ENCODE measurements at regions not wholly inside any gene's neighbourhood (a gene's known extent, or its start where the extent isn't known, plus 50 kb on each side); places are given as distances from the start of the nearest gene placed in this dataset.

DNA sequence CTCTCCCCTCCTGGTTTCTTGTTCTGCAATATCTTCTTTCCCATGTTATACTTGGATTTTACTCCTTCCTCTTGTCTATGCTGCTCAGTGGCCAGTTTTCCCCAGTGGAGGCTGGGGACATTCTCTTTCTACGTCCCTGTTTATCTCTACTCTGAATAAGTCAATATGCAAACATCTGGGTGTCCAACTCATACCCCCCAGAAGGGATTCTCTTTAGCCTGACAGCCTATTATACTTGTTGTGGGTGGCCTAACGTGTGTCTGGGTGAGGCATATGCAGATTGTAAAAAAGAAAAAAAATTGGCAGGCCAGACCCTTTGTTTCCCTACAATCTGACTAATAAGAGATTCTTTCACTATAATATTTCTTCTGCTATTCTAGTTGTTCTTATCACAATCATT is 134.2 kb upstream of the MAF start:
- no peak overlapping the region for H3K27ac Mint-ChIP-seq

More for the DNA sequence above, 134.2 kb upstream of the MAF start:
- no peak overlapping the region for H3K9ac ChIP-seq (ENCODE audit: extremely low read depth, insufficient read length, low read length)
- H3K9me3 ChIP-seq (ENCODE audit: control insufficient read depth, low read depth, low read length) = no peaks in the 10 kb centered on the region
- WGBS (ENCODE audit: extremely low coverage, insufficient read length, low lambda C conversion rate) = no CpG with 5 or more reads among the region's 2 CpGs
- TF ChIP-seq, protein P1, sequence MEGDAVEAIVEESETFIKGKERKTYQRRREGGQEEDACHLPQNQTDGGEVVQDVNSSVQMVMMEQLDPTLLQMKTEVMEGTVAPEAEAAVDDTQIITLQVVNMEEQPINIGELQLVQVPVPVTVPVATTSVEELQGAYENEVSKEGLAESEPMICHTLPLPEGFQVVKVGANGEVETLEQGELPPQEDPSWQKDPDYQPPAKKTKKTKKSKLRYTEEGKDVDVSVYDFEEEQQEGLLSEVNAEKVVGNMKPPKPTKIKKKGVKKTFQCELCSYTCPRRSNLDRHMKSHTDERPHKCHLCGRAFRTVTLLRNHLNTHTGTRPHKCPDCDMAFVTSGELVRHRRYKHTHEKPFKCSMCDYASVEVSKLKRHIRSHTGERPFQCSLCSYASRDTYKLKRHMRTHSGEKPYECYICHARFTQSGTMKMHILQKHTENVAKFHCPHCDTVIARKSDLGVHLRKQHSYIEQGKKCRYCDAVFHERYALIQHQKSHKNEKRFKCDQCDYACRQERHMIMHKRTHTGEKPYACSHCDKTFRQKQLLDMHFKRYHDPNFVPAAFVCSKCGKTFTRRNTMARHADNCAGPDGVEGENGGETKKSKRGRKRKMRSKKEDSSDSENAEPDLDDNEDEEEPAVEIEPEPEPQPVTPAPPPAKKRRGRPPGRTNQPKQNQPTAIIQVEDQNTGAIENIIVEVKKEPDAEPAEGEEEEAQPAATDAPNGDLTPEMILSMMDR (conservative IDR thresholded peaks at IDR 0.05) = no peak
- H4K5ac ChIP-seq (ENCODE audit: insufficient read length, low read depth, low read length) = no peak overlapping the region
- H2BK20ac ChIP-seq (ENCODE audit: low read depth, low read length, poor library complexity, severe bottlenecking) = no peak overlapping the region
- no peak overlapping the region for H3K14ac ChIP-seq (ENCODE audit: insufficient read depth, low read length)
- H3K4me1 ChIP-seq (ENCODE audit: insufficient read depth, low read length) = no peaks in the 10 kb centered on the region; the same call in 1 of the 2 replicates
- H2BK120ac ChIP-seq (ENCODE audit: low read depth, low read length, poor library complexity, severe bottlenecking) = no peak overlapping the region
- Mint-ChIP-seq H3K36me3 (ENCODE audit: insufficient read depth in 1 of 3, low read depth in 3 of 3) (no peaks in the 10 kb centered on the region), H3K4me3 (no peak overlapping the region), H3K9me3 (peaks cover 0 to 9% of the 10 kb centered on the region in 2 experiments; a peak in 3 of 5 replicates), H3K4me1 (peaks cover 25% of the 10 kb centered on the region in 2 experiments), H3K27me3 (ENCODE audit: low read depth) (peaks cover 4% of the 10 kb centered on the region; the same call in 1 of the 2 replicates)
- no peaks in the 10 kb centered on the region for H3K79me2 ChIP-seq (ENCODE audit: insufficient read depth, low read length)
- no peak overlapping the region for H4K91ac ChIP-seq (ENCODE audit: insufficient read length, low read depth, low read length)
- H4K8ac ChIP-seq (replicated peaks; ENCODE audit: insufficient read length, low read depth, low read length) = no peak overlapping the region
- no peak overlapping the region for H3T11ph ChIP-seq (ENCODE audit: low read length)
- no peak overlapping the region for H3K27ac ChIP-seq (ENCODE audit: insufficient read length, low read depth, low read length)
- H3K23ac ChIP-seq (ENCODE audit: insufficient read length, low read depth, low read length) = no peak overlapping the region
- no peak overlapping the region for H3K56ac ChIP-seq (ENCODE audit: insufficient read length, low read depth, low read length)
- H2AFZ ChIP-seq (ENCODE audit: low read length) = no peak overlapping the region
- H2BK5ac ChIP-seq (ENCODE audit: insufficient read length, low read length) = no peak overlapping the region
- no peak overlapping the region for H2BK12ac ChIP-seq (ENCODE audit: insufficient read length, low read depth, low read length)
- H2AK5ac ChIP-seq (ENCODE audit: insufficient read length, low read length) = no peak overlapping the region
- no peak overlapping the region for H3K4me2 ChIP-seq (ENCODE audit: insufficient read depth, insufficient read length, low read length)
- H4K20me1 ChIP-seq (ENCODE audit: control insufficient read depth, insufficient read depth, insufficient read length) = no peaks in the 10 kb centered on the region
- no peaks in the 10 kb centered on the region for H3K79me1 ChIP-seq (ENCODE audit: insufficient read depth, low read depth, low read length, poor library complexity, severe bottlenecking)
- no peak overlapping the region for H3K18ac ChIP-seq (ENCODE audit: insufficient read length, low read depth, low read length)
- DNase-seq = no peak
- no peak overlapping the region for H2BK15ac ChIP-seq (ENCODE audit: low read depth, low read length)
- H3K27me3 ChIP-seq (ENCODE audit: insufficient read depth, low read length) = no peaks in the 10 kb centered on the region
- no peaks in the 10 kb centered on the region for H3K23me2 ChIP-seq (ENCODE audit: insufficient read length, low read depth, low read length, poor library complexity, severe bottlenecking)
- no peak overlapping the region for H3K4ac ChIP-seq (ENCODE audit: low read depth, low read length)

Measured in H9 (cell line).